ENCODE measurements at regions not wholly inside any gene's neighbourhood (a gene's known extent, or its start where the extent isn't known, plus 50 kb on each side); places are given as distances from the start of the nearest gene placed in this dataset.

DNA sequence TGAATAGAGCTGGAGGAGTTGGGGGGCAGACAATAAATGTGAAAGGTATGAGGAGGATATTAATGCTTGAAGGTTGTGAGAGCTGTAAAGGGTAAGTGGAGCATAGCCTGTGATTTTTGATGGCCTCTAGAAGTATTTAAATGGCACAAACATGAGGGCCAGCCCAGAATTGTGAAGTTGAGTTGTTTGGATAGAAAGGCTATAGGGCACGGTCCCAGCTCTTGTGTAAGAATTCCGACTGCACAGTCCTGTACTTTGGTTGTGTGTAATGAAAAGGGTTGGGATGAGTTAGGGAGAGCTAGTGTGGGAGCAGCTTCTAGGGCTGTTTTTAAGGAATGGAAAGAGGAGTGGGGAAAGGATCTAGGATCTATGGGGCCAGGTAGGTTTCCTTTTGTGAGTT lies 665.5 kb downstream of the USP25 start:
- WGBS (ENCODE audit: insufficient coverage) = 100% methylated on average over 1 of the region's 2 CpGs
- ChIA-PET CTCF (no interaction called here), POLR2A (no interaction called here)
- no peaks in the 10 kb centered on the region for H3K4me1 ChIP-seq (ENCODE audit: control insufficient read depth in 1 of 2, extremely low read depth in 1 of 2, insufficient read depth in 2 of 2, low read length in 2 of 2)
- H3K36me3 ChIP-seq (ENCODE audit: control insufficient read depth in 2 of 2, extremely low read depth in 1 of 2, insufficient read depth in 1 of 2, low read length in 1 of 2) = no peaks in the 10 kb centered on the region
- Mint-ChIP-seq H3K4me1 (no peaks in the 10 kb centered on the region), H3K27ac (no peak overlapping the region), H3K9me3 (peaks cover 12 to 16% (median 13%) of the 10 kb centered on the region in 3 donors), H3K4me3 (no peak overlapping the region), H3K27me3 (no peaks in the 10 kb centered on the region), H3K36me3 (no peaks in the 10 kb centered on the region)
- DNase-seq (no peak), ATAC-seq (replicated peaks in 1 of 4) (no peak)
- no peaks in the 10 kb centered on the region for H3K9me3 ChIP-seq
- no peaks in the 10 kb centered on the region for H3K27me3 ChIP-seq (replicated peaks in 1 of 2; ENCODE audit: control insufficient read depth in 2 of 2, extremely low read depth in 1 of 2, insufficient read depth in 2 of 2, low read length in 1 of 2)
- no peak overlapping the region for H3K27ac ChIP-seq (ENCODE audit: low read length)
- no peak overlapping the region for H3K4me3 ChIP-seq (ENCODE audit: control insufficient read depth in 1 of 2, extremely low read depth in 1 of 2, low read length in 1 of 2)

DNA sequence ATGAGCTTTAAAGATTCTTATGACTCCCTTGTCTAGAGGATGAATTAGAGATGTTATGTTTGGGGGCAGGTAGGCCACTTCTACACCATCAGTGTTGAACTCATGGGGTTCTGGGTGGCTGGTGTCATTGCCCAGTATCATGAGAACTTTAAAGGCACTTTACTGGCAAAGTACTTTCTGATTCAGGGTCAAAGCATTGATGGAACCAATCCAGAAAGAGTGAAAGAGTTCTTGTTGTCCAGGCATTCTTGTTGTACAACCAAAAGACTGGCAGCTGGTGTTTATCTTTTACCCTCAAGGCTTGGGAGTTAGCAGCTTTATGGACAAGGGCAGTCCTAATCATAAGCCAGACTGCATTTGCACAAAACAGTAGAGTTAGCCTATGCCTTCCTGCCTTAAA lies 673.0 kb downstream of the USP25 start:
- Mint-ChIP-seq H3K27me3 (no peaks in the 10 kb centered on the region), H3K9me3 (peaks cover 0 to 12% (median 3%) of the 10 kb centered on the region in 3 donors), H3K4me3 (no peak overlapping the region), H3K27ac (no peak overlapping the region), H3K4me1 (no peaks in the 10 kb centered on the region), H3K36me3 (no peaks in the 10 kb centered on the region)
- H3K9me3 ChIP-seq = no peaks in the 10 kb centered on the region
- no peaks in the 10 kb centered on the region for H3K4me1 ChIP-seq (ENCODE audit: control insufficient read depth in 1 of 2, extremely low read depth in 1 of 2, insufficient read depth in 2 of 2, low read length in 2 of 2)
- POLR2A ChIA-PET = no interaction called here
- DNase-seq (no peak), ATAC-seq (replicated peaks in 1 of 4) (no peak)
- CTCF ChIA-PET = no interaction called here
- no peak overlapping the region for H3K27ac ChIP-seq (ENCODE audit: low read length)
- no peaks in the 10 kb centered on the region for H3K36me3 ChIP-seq (ENCODE audit: control insufficient read depth in 2 of 2, extremely low read depth in 1 of 2, insufficient read depth in 1 of 2, low read length in 1 of 2)
- H3K27me3 ChIP-seq (replicated peaks in 1 of 2; ENCODE audit: control insufficient read depth in 2 of 2, extremely low read depth in 1 of 2, insufficient read depth in 2 of 2, low read length in 1 of 2) = no peaks in the 10 kb centered on the region
- H3K4me3 ChIP-seq (ENCODE audit: control insufficient read depth in 1 of 2, extremely low read depth in 1 of 2, low read length in 1 of 2) = no peak overlapping the region

DNA sequence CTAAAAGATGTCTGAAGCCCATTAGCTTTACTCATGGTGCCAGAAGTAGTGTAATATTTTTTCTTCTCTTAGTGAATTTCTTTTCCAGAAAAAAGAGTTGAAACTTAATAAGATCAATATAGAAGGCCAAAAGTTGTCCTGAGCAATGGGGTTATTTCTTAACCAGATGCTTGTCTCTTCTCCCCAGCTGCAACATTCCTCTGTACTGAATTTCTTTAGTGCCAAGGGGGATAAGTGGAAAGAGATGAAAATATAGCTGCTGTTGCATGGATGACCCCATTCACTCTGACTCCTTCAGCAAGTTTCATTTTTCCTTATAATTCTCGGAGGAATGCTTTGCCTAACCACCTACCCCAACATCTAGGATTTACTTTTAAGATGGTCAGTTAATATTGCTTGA lies 675.0 kb downstream of the USP25 start:
- no peaks in the 10 kb centered on the region for H3K36me3 ChIP-seq (ENCODE audit: control insufficient read depth in 2 of 2, extremely low read depth in 1 of 2, insufficient read depth in 1 of 2, low read length in 1 of 2)
- no peak for DNase-seq
- no peaks in the 10 kb centered on the region for H3K4me1 ChIP-seq (ENCODE audit: control insufficient read depth in 1 of 2, extremely low read depth in 1 of 2, insufficient read depth in 2 of 2, low read length in 2 of 2)
- no CpG with 5 or more reads among the region's 1 CpG for WGBS (ENCODE audit: insufficient coverage)
- Mint-ChIP-seq H3K27me3 (no peaks in the 10 kb centered on the region), H3K27ac (no peak overlapping the region), H3K4me1 (no peaks in the 10 kb centered on the region), H3K4me3 (no peak overlapping the region), H3K9me3 (peaks cover 0 to 16% (median 3%) of the 10 kb centered on the region in 3 donors), H3K36me3 (no peaks in the 10 kb centered on the region)
- no peaks in the 10 kb centered on the region for H3K9me3 ChIP-seq
- no peak overlapping the region for H3K27ac ChIP-seq (ENCODE audit: low read length)
- H3K4me3 ChIP-seq (ENCODE audit: control insufficient read depth in 1 of 2, extremely low read depth in 1 of 2, low read length in 1 of 2) = no peak overlapping the region
- ATAC-seq (replicated peaks in 1 of 4) = no peak
- H3K27me3 ChIP-seq (replicated peaks in 1 of 2; ENCODE audit: control insufficient read depth in 2 of 2, extremely low read depth in 1 of 2, insufficient read depth in 2 of 2, low read length in 1 of 2) = no peaks in the 10 kb centered on the region
- CTCF ChIA-PET = no interaction called here
- POLR2A ChIA-PET = no interaction called here

DNA sequence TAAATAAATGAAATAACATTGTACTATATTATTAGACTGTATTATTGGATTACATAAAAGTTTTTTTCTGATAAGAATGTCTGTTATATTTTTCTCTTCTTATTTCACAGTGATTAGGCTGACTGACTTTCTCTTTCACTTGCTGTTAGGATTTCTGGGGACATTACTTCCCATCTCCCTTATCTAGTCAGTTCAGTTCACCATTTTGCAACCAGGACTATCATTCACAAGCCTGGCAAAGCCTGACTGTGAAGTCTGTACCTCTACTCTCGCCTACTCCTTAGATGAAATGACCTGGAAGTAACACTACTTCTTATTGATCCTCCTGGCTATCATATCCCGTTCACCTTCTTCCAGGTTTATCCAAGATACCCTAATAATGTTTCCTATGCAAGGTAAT lies 676.6 kb downstream of the USP25 start:
- Histone ChIP-seq H3K36me3 (ENCODE audit: control insufficient read depth in 2 of 2, extremely low read depth in 1 of 2, insufficient read depth in 1 of 2, low read length in 1 of 2) (no peaks in the 10 kb centered on the region), H3K4me3 (ENCODE audit: control insufficient read depth in 1 of 2, extremely low read depth in 1 of 2, low read length in 1 of 2) (no peak overlapping the region), H3K27me3 (replicated peaks in 1 of 2; ENCODE audit: control insufficient read depth in 2 of 2, extremely low read depth in 1 of 2, insufficient read depth in 2 of 2, low read length in 1 of 2) (no peaks in the 10 kb centered on the region), H3K4me1 (ENCODE audit: control insufficient read depth in 1 of 2, extremely low read depth in 1 of 2, insufficient read depth in 2 of 2, low read length in 2 of 2) (no peaks in the 10 kb centered on the region), H3K9me3 (no peaks in the 10 kb centered on the region), H3K27ac (ENCODE audit: low read length) (no peak overlapping the region)
- Mint-ChIP-seq H3K4me1 (no peaks in the 10 kb centered on the region), H3K9me3 (peaks cover 0 to 16% (median 6%) of the 10 kb centered on the region in 3 donors), H3K4me3 (no peak overlapping the region), H3K27me3 (no peaks in the 10 kb centered on the region), H3K36me3 (no peaks in the 10 kb centered on the region), H3K27ac (no peak overlapping the region)
- no peak for DNase-seq
- ChIA-PET CTCF (no interaction called here), POLR2A (interaction anchor here in 1 of 2 donors (0.6 kb wide), 1 partner anchor 50 kb away, joined by 3 read pairs; no protein-coding TSS in a partner anchor)
- no peak for ATAC-seq (replicated peaks in 1 of 4)
- no CpG with 5 or more reads among the region's 2 CpGs for WGBS (ENCODE audit: insufficient coverage)

DNA sequence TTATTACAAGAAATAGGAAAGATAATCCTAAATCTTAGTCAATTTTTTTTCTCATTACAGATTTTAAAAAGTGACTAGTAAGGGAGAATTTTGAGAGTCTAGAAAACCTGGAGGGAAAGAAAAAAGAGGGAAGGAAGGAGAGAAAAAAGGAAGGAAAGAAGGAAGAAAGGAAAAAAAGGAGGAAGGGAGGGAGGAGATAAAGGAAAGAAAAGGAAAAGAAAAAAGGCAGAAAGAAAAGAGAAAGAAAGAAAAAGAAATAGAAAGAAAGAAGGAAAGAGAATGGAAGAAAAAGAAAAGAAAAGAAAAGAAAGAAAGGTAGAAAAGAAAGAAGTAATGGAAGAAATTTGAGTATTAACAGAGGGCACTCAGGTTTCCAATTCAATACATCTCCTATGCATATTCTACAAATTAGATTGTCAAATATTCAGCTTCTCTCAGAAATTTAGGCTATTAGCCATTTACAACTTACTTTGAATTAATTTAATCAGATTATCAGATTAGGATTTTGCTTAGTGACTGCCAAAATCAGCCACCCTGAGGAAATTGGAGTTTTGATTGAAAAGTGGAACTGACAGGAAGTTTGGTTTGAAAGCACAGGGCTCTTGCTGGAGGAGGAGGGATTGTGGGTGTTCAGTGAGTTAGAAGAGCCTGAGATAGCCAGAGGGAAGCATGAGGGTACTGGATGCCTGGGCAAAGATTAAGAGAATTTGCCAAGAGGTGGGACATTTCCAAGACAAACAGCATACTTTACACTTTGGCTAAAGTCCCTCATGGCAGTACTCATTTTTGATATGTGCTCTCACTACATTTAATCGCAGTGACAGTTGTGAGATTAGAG lies 677.8 kb downstream of the USP25 start:
- WGBS (ENCODE audit: insufficient coverage) = no CpG with 5 or more reads among the region's 1 CpG
- Histone ChIP-seq H3K27ac (ENCODE audit: low read length) (no peak overlapping the region), H3K4me1 (ENCODE audit: control insufficient read depth in 1 of 2, extremely low read depth in 1 of 2, insufficient read depth in 2 of 2, low read length in 2 of 2) (no peaks in the 10 kb centered on the region), H3K36me3 (ENCODE audit: control insufficient read depth in 2 of 2, extremely low read depth in 1 of 2, insufficient read depth in 1 of 2, low read length in 1 of 2) (no peaks in the 10 kb centered on the region), H3K4me3 (ENCODE audit: control insufficient read depth in 1 of 2, extremely low read depth in 1 of 2, low read length in 1 of 2) (no peak overlapping the region), H3K9me3 (no peaks in the 10 kb centered on the region), H3K27me3 (replicated peaks in 1 of 2; ENCODE audit: control insufficient read depth in 2 of 2, extremely low read depth in 1 of 2, insufficient read depth in 2 of 2, low read length in 1 of 2) (no peaks in the 10 kb centered on the region)
- ATAC-seq (replicated peaks in 1 of 4) = no peak
- POLR2A ChIA-PET = no interaction called here
- H3K27me3 Mint-ChIP-seq = no peaks in the 10 kb centered on the region
- H3K4me1 Mint-ChIP-seq = no peaks in the 10 kb centered on the region
- H3K9me3 Mint-ChIP-seq = peaks cover 4 to 10% (median 7%) of the 10 kb centered on the region in 3 donors
- H3K36me3 Mint-ChIP-seq = no peaks in the 10 kb centered on the region
- no peak for DNase-seq
- no peak overlapping the region for H3K4me3 Mint-ChIP-seq
- no peak overlapping the region for H3K27ac Mint-ChIP-seq
- CTCF ChIA-PET = no interaction called here

DNA sequence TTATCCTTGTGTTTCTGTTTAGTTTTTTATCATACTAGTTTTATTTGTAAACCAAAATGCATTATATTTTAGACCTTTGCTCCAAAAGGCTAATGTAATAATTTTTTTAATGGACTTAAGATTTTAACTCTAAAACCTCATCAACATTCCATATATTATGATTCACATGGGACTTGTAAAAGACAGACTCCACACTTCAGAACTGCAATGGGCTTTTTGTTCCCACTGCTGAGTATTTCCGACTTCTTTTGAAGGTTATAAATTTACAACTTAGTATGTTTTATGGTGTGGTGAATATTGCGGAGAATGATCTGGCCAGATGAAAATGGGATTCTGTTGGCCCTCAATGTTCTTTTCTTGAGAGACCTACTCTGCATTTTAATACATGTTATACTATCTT lies 678.5 kb downstream of the USP25 start:
- Histone ChIP-seq H3K27me3 (replicated peaks in 1 of 2; ENCODE audit: control insufficient read depth in 2 of 2, extremely low read depth in 1 of 2, insufficient read depth in 2 of 2, low read length in 1 of 2) (no peaks in the 10 kb centered on the region), H3K27ac (ENCODE audit: low read length) (no peak overlapping the region), H3K9me3 (no peaks in the 10 kb centered on the region), H3K36me3 (ENCODE audit: control insufficient read depth in 2 of 2, extremely low read depth in 1 of 2, insufficient read depth in 1 of 2, low read length in 1 of 2) (no peaks in the 10 kb centered on the region), H3K4me3 (ENCODE audit: control insufficient read depth in 1 of 2, extremely low read depth in 1 of 2, low read length in 1 of 2) (no peak overlapping the region), H3K4me1 (ENCODE audit: control insufficient read depth in 1 of 2, extremely low read depth in 1 of 2, insufficient read depth in 2 of 2, low read length in 2 of 2) (no peaks in the 10 kb centered on the region)
- ATAC-seq (replicated peaks in 1 of 4) (no peak), DNase-seq (no peak)
- no peaks in the 10 kb centered on the region for H3K4me1 Mint-ChIP-seq
- ChIA-PET POLR2A (no interaction called here), CTCF (no interaction called here)
- no CpG with 5 or more reads among the region's 2 CpGs for WGBS (ENCODE audit: insufficient coverage)
- H3K27me3 Mint-ChIP-seq = no peaks in the 10 kb centered on the region
- no peak overlapping the region for H3K27ac Mint-ChIP-seq
- no peaks in the 10 kb centered on the region for H3K36me3 Mint-ChIP-seq
- peaks cover 4 to 9% (median 7%) of the 10 kb centered on the region in 3 donors for H3K9me3 Mint-ChIP-seq
- H3K4me3 Mint-ChIP-seq = no peak overlapping the region

DNA sequence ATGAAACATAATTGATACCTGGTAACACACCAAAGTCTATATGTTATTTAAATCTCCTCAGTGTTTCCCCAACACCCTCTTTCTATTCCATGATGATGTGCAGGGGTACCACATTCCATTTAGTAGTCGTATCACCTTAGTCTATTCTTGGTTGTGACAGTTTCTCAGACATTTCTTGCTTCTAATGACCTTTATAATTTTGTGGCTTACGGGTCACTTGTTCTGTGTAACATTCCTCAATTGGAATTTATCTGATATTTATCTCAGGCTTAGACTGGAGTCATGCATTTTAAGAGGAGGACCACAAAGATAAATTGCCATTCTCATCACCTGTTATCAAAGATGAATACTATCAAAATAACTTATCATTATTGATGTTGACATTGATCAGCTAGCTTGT lies 679.6 kb downstream of the USP25 start:
- Histone ChIP-seq H3K4me1 (ENCODE audit: control insufficient read depth in 1 of 2, extremely low read depth in 1 of 2, insufficient read depth in 2 of 2, low read length in 2 of 2) (no peaks in the 10 kb centered on the region), H3K9me3 (no peaks in the 10 kb centered on the region), H3K27me3 (replicated peaks in 1 of 2; ENCODE audit: control insufficient read depth in 2 of 2, extremely low read depth in 1 of 2, insufficient read depth in 2 of 2, low read length in 1 of 2) (no peaks in the 10 kb centered on the region), H3K4me3 (ENCODE audit: control insufficient read depth in 1 of 2, extremely low read depth in 1 of 2, low read length in 1 of 2) (no peak overlapping the region), H3K36me3 (ENCODE audit: control insufficient read depth in 2 of 2, extremely low read depth in 1 of 2, insufficient read depth in 1 of 2, low read length in 1 of 2) (no peaks in the 10 kb centered on the region), H3K27ac (ENCODE audit: low read length) (no peak overlapping the region)
- Mint-ChIP-seq H3K27ac (no peak overlapping the region), H3K4me1 (no peaks in the 10 kb centered on the region), H3K27me3 (no peaks in the 10 kb centered on the region), H3K36me3 (no peaks in the 10 kb centered on the region), H3K4me3 (no peak overlapping the region), H3K9me3 (peaks cover 4 to 7% (median 4%) of the 10 kb centered on the region in 3 donors)
- ChIA-PET POLR2A (no interaction called here), CTCF (no interaction called here)
- ATAC-seq (replicated peaks in 1 of 4) (no peak), DNase-seq (no peak)
- WGBS (ENCODE audit: insufficient coverage) = no CpG with 5 or more reads among the region's 2 CpGs

Measured in T-cell (primary cell).